NCI-H1092 treated with DMSO at 0.1 percent for 48 hours (cell line): ENCODE measurements at regions not wholly inside any gene's neighbourhood (a gene's known extent, or its start where the extent isn't known, plus 50 kb on each side); places are given as distances from the start of the nearest gene placed in this dataset.
A peak's percentile ranks its signal among the peaks of the same experiment; 100 is the strongest.

Source experiments
- DNase-seq: peaks from one replicate; lab custom pipeline; 2025; lab: John Stamatoyannopoulos, UW

DNA sequence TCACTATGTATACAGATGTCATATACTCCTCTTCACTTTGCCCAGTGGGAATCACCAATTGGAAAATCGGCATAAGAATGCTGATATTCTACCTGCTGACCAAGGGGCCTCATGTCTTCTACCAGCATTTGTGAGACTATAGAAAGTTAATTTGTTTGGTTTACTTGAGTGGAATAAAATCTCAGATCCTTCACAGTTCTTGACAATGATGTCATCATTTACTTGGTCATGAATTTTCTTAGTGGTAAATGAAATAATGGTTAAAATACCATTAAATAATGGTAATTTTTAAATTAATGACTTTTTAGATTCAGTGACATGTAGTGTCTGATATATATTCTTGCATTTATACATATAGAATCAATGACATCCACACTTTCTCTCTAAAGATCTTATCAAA, 1052.6 kb downstream of the ADGRL3 start:
- DNase-seq = no peak

DNA sequence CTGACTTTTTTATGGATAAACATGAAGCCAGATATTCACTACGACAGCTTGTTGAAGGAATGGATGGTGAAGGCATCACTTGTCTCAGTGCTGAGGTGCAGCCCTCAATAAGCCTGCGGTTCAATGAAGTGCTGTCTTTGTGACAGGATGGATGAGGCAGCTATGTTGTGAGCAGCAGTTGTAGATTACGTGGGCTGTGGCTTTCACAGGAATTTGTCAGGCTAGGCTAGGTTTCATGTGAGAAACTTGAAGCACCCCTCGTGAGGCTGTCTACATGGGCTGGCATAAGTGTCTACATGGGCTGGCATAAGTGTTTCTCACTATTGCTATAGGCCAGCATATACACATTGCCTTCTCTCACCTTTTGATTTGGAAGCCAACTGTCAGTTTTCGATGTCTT, 1050.0 kb downstream of the ADGRL3 start:
- no peak for DNase-seq

DNA sequence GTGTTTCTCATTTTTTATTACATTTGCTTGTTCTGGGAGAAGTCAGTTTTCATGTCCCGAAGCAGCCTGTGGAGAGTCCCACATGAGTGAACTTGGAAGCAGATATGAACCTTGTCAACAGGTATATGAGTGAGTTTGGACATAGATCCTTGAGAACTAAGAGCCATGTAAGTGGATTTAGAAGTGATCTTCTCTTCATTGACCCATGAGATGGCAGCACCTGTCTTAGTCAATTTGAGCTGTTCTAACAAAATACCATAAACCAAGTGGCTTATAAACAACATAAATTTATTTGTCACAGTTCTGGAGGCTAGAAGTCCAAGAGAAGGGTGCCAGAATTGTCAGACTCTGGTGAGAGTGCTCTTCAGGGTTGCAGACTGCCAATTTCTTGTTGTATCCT, 1043.8 kb downstream of the ADGRL3 start:
- DNase-seq = no peak

DNA sequence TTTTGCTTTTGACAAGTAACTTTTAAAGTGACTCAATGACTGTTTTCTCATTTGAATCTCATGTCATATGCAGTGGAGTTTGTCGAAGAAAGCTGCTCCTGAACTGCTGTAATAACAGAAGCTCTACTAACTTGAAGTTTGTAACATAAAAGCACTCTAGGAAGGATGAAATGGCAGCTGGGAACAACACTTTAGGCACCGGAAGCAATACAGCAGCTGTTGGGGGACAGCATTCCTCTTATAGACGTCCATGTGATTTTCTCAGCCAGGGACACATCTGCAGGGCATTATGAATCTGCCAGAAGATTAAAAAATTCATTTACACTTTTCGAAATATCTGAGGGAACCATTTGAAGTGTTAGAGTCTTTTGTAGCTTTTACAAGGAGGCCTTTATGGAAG, 1035.8 kb downstream of the ADGRL3 start:
- DNase-seq = no peak

DNA sequence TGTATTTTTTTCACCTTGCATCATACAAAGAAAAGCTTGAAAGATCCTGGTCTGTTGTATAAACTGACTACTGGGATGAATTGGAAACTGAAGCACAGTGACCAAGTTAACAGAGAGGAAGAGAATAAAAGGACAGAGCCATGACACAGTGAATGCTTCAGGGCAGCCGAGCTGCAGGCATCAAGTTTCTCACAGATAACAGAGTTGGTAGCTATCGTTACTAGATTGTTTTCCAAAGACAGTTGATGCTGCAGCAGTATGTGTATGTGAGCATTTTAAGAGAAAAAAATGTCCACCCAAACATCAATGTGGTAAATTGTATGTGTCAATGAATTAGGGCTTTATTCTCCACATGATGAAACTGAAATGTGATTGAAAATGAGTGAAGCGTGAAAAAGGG, 1032.7 kb downstream of the ADGRL3 start:
- DNase-seq = no peak

DNA sequence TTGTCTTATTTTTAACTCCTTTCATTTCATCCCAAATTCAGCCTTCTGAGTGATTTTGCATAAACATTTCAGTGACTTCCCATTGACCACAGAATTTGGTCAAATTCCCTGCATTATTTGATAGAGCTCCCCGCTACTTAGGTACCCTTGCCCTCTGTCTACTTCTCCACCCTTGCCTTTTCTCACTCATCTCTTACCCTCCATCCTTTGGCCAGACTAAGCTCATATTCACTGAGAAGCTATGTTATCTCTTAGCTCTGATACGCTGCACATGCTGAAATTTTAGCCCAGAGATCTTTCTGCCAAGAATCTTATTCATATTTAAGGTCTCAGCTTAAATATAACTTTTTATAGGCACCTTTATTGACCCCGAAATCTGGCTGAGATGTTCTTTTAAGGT, 1031.9 kb downstream of the ADGRL3 start:
- no peak for DNase-seq

DNA sequence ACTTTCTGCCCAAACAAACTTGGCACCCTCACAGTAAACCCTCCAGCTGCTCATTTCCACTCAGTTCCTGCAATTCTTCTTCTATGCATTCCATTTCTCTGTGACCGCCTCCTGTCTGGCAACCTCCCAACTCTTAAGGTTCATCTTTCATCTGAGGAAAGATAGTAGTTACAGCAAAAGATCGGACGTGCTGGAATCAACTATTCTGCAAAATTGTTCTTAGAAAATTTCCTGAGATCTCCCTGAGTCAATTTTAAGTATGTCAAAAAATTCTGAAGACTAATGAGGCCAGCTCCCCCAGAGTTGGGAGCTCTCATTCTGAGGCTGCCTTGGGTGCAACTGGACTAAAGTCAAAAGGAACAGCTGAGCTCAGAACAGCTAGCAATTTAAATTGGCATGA, 1026.0 kb downstream of the ADGRL3 start:
- DNase-seq = no peak

DNA sequence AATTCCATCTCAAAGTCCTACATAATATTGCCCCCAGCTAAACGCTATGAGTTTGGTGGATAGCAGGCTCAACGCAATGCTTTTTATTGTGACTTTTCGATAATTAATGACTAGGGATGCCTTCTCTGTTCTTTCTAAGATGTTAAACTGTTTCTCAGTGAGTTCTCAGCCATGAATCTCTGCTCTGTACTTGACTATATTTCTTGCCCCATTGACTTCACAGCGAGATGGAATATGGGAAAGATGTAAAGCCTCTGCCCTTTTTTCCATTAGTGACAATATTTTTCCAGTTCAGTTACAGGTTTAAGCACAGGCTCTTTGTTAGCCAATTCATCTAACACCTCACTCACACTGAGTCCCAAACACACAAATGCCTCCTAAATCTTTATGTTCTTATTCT, 1022.0 kb downstream of the ADGRL3 start:
- DNase-seq = no peak

DNA sequence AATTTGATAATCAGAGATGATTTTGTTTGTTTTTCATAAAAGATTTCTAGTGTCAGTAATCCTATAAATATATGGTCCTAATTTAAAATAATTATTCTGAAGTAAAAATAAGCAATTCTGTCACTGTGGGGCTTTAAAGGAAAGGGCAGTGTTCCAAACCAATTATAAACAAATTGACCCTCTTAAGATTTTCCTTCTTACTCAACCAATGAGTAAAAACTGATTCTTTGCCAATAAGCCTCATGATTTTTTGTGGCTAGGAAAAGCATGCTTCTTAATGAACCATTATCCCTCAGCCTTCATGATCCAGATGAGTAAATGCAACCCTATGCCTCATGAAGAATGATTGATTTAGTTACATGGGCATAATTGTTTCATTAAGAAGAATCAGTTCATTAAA, 1010.4 kb downstream of the ADGRL3 start:
- DNase-seq = peak; percentile 23

DNA sequence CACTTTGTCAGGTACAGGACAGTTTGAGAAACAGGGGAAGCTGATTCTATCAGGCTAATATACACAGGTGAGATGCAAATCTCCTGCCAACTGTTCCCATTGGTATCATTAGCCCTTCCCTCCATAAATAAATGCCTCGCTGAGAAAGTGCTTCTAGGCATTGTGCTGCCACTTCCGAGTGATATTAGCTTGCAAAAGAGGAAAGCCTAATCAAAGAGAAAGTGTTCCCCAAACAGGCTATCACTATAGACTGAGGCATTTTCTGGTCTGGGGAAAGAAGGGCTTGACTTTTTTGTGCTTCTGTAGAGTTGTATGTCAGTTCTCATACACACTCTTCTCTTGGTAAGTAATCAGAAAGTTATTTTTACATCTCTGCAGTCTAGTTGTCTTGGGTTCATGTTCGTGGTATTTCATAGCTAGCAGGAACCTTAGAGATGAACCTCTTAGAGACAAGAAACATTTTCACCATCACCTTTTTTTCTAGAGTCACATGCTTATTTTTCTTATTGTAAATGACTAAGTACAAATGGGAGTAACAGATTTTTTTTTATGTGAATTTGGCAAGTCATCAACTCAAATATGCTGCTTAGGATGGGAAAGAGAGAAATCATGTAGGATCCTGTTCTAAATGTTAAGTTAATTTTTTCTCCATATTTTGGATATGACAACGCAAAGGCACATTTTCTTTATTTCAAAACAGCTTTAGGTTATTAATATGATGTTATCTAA, 1009.8 kb downstream of the ADGRL3 start:
- no peak for DNase-seq

DNA sequence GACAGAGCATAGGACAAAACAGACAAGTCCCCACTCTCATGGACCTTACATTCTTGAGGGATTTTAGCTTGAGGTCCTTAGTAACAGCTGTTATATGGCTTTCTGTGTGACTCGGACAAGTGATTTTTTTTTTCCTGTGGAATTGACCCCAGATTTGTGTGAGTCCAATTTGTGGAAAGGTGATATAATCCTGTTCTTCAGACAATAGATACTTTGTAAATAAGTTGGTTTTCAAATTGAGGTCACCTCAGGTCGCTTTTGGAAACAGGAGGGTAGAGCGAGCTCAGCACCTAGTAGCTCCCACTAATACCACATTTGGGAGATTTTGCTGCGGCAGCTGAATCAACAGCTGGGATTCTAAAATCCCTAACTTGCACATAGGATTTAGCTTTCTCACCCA, 1008.8 kb downstream of the ADGRL3 start:
- no peak for DNase-seq

DNA sequence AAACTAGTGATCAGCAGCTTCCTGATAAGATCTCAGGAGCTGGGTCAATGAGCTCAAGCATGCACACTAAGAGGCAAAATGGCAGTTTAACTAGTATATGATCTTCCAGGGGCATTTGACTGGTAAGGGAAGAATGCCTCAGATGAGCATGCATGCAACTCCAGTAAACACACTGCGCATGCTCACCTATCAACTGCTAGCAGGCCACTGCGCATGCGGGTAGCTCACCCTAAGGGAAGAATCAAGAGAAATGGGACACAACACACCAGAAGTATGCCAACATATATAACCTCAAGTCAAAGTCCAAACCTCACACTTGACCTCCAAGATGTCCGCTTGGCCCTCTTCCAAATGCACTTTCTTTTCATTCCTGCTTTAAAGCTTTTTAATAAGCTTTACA, 1004.0 kb downstream of the ADGRL3 start:
- no peak for DNase-seq

DNA sequence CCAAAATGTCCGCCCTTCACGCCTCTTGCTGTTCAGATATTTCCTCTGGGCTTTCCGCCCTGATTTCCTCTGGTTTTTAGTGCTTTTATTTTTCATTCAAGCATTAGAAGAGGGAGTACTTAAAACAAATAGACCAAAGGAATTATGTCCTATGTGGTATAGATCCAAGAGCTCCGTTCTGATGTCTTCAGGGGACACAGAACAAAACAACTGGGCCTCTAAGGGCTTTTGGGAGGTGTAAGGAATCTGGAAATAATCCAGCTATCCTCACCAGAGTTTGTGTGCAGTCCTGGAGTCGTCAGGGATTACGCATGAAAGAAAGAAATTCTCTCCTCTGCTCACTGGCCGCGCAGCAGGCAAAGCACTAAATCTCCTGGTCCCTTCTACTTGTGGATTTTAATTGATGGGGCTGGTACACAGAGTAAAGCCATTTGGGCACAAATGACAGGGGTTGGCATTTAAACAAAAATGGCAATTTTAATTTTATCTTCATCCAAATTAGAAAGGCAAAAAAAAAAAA, 999.2 kb downstream of the ADGRL3 start:
- peak; percentile 61 for DNase-seq

DNA sequence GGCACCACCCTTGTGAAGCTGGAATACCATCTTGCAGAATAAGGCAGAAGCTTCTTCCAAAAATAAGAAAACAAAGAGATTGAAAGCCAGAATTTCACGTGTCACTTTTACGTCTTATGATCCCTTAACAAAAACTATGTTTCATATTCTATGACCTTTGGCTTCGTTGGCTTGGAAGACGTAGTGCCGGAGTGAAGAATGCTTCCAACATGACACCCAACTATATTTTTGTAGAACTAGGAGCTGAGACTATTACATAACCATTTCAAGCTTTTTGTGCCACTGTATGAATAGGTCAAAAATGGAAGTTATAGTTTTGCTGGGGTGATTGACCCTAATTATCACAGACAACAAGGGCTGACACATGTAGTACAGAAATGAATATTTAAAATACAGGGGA, 996.2 kb downstream of the ADGRL3 start:
- no peak for DNase-seq

DNA sequence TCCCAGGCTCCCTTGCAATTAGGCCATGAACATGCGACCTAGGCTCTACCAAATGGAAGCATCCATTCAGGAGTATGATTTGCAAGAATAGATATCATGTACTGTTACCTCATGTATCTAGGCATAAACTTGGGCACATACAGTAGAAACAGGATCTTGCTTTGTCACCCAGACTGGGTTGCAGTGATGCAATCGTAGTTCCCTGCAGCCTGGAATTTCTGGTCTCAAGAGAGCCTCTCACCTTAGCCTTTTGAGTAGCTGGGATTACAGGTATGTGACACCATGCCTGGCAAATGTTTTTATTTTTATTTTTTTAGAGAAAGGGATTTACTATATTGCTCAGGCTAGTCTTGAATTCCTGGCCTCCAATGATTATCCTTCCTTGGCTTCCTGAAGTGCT, 994.2 kb downstream of the ADGRL3 start:
- DNase-seq = no peak

DNA sequence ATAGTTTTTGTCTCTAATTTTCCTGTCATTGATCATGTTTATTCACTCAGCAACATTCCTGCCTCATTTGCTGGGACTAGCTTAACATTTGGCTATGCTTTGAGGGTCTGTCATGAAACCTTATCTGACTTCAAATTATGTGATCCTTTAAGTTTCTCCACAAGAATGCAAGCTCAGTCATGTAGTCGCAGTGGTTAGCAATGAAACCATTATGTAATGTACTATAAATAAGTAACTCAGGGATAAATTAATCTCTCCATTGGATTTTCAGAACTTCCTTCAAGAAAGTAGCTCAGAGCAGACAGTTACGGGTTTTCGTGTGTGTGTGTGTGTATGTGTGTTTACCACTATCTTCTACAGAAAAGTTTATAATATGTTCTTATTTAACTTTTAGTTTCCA, 993.6 kb downstream of the ADGRL3 start:
- no peak for DNase-seq

DNA sequence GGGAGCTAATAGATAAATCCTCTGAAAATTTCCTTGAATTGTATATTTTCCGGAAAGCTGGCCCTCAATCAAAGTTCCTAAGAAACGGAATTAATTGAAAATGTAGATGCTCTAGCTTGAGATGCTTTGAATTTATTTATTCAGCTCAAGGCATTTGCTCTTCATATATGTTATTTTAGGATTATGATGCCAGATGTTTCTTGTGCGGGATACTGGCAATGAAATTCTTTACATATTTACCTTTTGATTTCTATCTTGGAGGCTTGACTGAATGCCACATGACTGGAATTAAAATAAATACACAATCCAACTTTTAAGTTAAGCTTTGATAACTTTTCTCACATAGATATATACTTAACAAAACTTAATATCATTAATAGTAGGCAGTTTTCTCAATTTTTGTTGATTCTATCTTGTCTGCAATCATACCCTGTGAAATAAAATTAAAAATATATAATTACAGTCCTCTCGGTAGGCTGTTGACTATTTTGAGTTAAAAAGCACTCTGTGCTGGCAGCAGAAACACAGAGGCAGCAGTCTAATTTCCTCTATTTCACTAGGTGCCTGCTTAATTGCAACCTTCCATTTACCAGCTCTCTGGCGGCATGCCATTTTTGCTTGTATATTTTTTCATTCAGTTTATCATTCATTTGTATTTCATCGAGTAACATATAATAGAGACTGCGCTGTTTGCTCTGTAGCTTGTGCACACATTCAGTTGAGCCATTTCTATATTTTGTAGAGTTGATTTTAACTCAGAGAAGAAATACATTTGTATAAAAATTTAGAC, 991.5 kb downstream of the ADGRL3 start:
- peak; percentile 91 for DNase-seq

DNA sequence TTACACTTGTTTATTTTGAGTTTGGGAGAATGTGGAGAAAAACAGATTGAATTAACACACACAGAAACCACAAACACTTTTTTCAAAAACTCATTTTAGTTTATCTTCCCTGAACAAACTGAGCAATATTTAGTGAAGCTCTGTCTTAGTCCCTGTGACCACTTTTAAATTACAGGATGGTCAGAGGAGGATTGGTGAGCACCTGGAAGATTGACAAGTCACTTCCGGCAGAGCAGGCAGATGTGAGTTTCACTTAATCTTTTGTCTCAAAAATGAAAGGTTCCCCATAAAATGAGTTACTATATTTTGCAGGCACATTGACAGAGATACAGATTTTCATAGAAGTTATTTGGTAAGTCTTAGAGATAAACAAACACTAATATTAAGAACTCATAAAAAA, 970.1 kb downstream of the ADGRL3 start:
- DNase-seq = no peak

DNA sequence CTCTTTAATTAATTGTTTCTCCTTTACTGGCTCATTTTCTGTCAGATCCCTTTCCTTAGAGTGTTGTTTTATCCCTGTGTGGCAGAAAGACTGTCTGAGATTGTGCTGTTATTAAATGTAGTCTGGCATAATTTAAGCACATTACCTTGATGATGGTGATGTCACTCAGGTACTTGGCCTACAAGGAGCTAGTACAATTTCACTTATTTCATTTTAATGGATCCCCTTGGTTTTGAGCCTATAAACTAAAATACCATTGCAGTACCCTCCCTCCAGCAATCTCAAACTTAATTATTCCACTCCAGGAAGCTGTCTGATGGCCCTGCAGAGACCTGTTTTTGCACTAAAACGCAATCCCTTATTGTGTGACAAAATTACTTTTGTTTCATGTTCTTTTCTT, 968.6 kb downstream of the ADGRL3 start:
- no peak for DNase-seq

DNA sequence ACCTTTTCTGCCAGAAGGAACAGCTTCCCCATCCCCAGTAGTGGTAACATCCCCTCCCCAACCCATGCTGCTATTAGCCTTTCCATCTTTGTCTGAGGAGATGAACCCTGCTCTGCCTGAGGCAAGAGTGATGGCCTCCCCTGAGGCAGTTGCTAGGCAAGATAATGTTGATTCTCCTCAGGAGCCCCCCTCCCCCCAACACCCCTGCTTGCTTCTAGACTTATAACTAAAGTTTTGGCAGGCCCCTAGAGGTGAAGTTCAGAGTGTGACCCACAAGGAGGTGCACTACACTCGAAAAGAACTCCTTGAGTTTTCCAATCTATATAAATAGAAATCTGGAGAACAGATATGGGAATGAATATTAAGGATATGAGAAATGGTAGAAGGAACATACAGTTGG, 962.5 kb downstream of the ADGRL3 start:
- DNase-seq = no peak

DNA sequence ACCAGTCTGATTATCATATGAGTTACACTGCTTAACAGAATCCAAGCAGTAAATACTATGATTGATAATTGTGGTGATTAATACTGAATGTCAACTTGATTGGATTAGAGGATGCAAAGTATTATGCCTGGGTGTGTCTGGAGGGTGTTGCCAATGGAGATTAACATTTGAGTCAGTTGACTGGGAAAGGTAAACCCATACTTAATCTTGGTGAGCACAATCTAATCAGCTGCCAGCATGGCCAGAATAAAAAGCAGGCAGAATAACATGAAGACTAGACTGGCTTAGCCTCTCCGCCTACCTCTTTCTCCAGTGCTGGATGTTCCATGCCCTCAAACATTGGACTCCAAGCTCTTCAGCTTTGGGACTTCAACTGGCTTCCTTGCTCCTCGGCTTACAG, 961.3 kb downstream of the ADGRL3 start:
- DNase-seq = no peak

DNA sequence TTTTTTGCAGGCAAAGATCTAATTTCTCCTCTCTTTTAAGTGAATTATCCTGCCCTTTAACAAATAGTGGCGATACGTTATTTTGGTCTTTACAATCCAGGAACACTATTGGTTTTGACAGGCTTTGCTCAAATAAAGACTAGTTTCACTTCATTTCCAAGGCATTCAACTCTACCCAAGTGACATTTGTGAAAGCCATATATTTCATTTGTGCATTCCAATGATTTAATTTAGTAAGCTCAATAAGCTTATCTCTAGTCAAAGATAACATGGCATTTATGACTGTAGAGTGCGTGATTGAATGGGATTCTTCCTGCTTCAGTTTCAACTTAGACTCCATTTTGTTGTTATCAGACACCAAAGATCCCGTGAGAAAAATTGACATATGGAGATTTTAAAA, 959.8 kb downstream of the ADGRL3 start:
- DNase-seq = no peak

DNA sequence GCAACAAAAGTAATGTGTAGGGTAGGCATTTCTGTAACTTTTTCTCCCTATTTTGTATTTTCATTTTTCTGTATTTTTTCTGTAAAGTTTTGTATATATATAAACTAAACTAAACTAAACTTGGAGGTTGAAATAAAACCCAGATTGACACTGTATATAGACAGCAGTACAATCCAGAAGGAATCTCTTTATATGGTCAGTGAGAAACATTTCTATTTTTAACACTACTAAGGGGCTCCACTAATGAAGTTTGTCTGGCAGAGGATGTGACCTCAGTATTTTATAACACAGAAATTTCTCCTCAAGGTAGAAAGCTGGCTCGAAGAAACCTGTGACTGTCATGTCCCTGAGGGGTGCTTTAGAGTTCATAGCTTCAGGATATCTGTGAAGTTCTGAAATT, 959.2 kb downstream of the ADGRL3 start:
- DNase-seq = no peak

DNA sequence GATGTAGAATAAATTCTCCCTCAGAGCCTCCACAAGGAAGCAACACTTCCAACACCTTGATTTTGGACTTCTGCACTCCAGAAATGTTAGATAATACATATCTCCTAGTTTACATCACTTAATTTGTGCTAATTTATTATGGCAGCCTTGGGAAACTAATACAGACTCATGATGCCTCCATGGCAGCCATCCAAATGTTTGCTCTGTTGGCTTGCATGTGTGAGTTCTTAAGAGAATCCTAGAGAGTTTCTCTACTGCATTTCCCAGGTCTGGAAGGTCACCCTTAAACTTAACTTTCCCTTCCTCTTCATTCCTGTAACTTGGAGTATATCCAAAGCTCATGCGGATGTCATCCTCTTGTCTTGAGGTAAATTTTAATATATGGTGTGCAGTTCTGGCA, 956.1 kb downstream of the ADGRL3 start:
- DNase-seq = no peak
